22Rv1 (cell line): ENCODE measurements at regions not wholly inside any gene's neighbourhood (a gene's known extent, or its start where the extent isn't known, plus 50 kb on each side); places are given as distances from the start of the nearest gene placed in this dataset.

Experiments used
- H3K27ac ChIP-seq: fragments of 450-650 bp; 2 replicates; pipeline ENCODE4 v1.5.1; 2017
- ZFX ChIP-seq: fragments of 450-650 bp; IDR thresholded peaks from 2 replicates; pipeline ENCODE4 v1.6.1; 2017; ENCODE audit warnings: antibody characterized with exemption, borderline replicate concordance
- TF ChIP-seq, protein P1 (sequence below): fragments of 450-650 bp; IDR thresholded peaks from 2 replicates; pipeline ENCODE4 v1.5.1; 2017; ENCODE audit warnings: mild to moderate bottlenecking

DNA sequence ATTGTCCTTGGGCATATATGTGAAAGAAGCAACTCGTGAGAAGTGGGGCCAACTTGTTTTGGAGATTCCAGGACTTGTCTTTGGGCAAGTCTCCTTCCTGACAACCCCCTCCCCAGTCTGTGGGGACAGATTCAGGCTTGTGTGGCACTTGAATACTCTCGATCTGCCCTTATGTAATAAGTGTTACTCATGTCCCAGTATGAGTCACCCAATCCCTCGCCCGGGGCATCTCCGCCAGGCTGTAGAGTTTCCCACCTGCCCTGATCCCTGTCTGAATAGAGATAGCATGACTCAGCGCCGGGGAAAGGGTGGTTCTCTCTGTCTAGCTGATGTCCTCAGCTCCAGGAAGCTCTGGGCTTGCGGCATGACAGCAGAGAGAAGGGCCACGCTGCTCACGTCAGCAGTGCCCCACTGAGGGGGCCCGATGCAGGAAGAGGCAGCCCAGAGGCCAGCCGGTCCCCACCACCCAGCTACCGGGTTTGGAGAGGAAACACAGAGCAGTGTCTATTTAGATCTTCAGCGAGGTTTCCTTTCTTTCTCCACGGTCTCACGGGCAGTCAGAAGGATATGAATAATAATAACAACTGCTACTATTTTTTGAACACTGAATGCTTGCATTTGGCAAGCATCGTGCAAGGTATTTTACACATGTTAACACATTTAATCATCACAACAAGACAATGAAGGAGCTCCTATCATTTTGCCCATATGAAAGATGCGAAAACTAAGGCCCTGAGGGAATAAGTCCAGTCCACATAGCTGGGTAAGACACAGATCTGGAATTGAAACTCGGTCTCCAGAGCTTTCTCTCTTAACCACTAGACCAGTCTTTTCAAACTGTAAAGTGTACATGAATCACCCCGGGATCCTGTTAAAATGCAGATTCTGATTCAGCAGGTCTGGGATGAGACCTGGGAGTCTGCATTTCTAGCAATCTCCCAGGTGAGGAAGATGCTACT, 426.7 kb upstream of the MAF start:
- TF ChIP-seq, protein P1, sequence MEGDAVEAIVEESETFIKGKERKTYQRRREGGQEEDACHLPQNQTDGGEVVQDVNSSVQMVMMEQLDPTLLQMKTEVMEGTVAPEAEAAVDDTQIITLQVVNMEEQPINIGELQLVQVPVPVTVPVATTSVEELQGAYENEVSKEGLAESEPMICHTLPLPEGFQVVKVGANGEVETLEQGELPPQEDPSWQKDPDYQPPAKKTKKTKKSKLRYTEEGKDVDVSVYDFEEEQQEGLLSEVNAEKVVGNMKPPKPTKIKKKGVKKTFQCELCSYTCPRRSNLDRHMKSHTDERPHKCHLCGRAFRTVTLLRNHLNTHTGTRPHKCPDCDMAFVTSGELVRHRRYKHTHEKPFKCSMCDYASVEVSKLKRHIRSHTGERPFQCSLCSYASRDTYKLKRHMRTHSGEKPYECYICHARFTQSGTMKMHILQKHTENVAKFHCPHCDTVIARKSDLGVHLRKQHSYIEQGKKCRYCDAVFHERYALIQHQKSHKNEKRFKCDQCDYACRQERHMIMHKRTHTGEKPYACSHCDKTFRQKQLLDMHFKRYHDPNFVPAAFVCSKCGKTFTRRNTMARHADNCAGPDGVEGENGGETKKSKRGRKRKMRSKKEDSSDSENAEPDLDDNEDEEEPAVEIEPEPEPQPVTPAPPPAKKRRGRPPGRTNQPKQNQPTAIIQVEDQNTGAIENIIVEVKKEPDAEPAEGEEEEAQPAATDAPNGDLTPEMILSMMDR, result no peak
- TF ChIP-seq ZFX, result no peak
- no peak overlapping the region for H3K27ac ChIP-seq

DNA sequence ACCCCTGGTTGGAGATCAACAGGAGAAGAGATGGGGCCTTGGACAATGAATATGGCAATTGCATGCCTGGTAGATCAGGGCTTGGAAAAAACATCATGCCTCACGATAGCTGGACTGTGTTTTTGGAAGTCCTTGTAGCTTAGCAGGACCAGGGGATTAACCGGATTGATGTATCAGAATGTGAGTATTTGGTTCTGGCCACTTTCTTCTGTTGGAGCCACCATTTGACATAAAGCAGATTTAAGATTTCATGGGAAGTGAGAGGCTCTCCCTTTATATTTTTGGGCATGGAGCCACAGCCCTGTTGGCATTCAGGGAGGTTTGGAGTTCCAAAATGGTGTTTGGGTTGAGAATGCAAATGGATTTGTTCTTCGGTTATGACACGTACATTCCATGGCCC, 424.7 kb upstream of the MAF start:
- H3K27ac ChIP-seq, result no peak overlapping the region
- TF ChIP-seq, protein P1, result no peak
- TF ChIP-seq ZFX, result no peak

DNA sequence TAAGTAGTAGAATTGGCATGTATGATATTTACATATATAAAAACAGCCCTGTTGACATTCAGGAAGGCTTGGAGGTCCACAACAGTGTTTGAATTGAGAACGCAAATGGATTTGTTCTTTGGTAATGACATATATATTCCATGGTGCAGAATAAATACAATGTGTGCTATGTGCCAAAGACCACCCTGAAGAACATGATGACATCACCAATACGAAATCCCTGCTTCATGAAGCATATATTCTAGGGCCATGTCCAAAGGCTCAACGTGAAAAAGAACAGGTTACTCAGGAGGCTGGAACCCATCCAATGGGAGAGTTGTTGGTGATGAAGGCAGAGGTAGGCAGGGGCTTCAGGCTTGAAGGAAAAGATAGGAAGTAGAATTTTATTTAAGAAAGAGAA, 423.9 kb upstream of the MAF start:
- TF ChIP-seq, protein P1, result no peak
- no peak for TF ChIP-seq ZFX
- no peak overlapping the region for H3K27ac ChIP-seq

DNA sequence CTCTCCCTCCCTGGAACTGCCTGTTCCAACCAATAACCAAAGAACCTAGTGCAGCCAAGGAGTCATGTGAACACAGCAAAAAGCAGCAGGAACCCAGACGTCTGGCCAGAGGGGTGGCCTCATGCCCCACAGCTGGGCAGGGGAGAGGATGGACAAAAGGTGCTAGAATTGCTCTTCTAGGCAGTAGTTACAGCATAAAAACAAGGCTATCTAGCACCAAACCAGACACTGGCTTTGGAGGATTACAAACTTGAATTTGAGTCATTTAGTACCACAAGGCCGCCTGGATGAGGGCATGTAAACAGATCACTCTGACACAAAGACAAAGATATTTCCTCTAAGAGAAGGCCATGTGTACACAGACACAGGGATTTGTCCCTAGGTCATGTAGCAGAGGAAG, 423.3 kb upstream of the MAF start:
- no peak for TF ChIP-seq ZFX
- TF ChIP-seq, protein P1, result no peak
- H3K27ac ChIP-seq, result no peak overlapping the region

DNA sequence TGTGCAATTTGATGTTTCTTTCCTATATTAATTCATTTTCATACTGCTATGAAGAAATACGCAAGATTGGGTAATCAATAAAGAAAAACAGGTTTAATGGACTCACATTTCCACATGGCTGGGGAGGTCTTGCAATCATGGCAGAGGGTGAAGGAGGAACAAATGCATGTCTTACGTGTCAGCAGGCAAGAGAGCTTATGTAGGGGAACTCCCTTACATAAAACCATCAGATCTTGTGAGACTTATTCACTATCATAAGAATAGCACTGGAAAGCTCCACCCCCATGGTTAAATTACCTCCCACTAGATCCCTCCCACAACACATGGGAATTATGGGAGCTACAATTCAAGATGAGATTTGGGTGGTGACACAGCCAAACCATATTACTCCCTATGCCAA, 418.9 kb upstream of the MAF start:
- no peak overlapping the region for H3K27ac ChIP-seq
- TF ChIP-seq, protein P1, result no peak
- TF ChIP-seq ZFX, result no peak

DNA sequence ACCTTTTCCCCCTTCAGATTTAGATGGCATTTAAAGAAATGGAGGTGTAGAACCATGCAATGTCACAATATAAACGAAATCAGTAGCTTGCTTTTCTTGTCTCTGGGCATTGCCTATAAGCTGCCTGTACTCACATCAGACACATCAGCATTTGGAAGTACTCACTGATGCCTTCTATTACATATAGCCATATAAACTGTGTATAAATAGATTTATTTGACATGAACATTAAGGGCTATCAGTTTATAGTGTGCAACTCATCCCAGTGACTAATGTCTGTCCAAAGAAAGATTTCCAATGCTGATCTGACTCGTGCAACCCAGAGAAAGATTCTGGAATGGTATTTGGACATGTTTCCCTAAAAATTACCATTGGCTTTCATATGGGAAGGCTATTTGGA, 417.9 kb upstream of the MAF start:
- no peak for TF ChIP-seq ZFX
- H3K27ac ChIP-seq, result no peak overlapping the region

DNA sequence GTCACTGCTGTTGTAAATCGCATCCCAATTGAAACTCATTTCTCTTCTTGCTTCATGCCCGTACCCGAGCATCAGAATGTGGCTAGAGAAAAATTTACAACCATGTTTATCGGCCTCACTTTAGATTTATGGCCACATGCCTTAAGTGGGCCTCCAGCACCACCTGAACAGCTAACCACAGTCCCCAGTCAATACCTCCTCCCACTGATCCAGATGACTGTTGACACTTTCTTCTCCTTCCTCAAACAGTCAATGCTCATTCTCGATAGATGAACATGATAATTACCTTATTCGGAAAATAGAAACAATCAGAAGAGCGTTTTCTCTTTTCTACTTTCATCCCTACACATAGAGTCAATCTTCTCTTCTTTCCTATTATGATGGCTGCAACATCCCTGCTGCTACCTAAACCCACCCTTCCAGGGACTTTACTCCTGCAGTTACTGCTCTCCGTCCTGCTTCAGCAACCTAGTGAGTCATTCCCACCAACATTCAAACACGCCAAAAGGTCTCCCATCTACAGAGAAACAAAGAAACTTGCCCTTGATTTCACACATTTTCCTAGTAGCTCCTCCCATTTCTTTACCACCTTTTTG, 416.3 kb upstream of the MAF start:
- TF ChIP-seq, protein P1, result no peak
- TF ChIP-seq ZFX, result no peak
- H3K27ac ChIP-seq, result no peak overlapping the region

DNA sequence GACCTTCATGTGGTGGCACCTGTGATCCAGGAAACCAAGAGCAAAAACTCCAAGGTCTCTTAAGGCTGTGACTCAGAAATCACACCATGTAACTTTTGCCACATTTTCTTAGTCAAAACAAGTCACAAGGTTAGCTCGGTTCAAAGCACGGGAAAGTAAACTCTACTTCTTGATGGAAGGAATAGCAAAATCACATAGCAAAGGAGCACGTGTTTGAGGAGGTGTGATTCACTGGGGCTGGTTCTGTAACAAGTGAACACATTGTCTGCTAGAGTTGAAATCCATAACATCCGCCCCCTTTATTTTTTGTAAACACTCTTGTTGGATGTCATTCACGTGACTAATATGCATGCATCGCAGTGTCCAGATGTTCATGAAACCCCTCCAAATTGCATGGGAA, 415.0 kb upstream of the MAF start:
- no peak overlapping the region for H3K27ac ChIP-seq

More for the DNA sequence above, 415.0 kb upstream of the MAF start:
- TF ChIP-seq, protein P1, result no peak
- no peak for TF ChIP-seq ZFX
